Psoas muscle (tissue), 7 donors: ENCODE measurements at regions not wholly inside any gene's neighbourhood (a gene's known extent, or its start where the extent isn't known, plus 50 kb on each side); places are given as distances from the start of the nearest gene placed in this dataset.

Experiments used
- ATAC-seq, 4 donors: fragments of 200-7000 bp; cut with Tn5 transposase; one replicate each; pipeline ENCODE4 v1.9.1; 2020; ENCODE audit warnings: moderate library complexity in 3 of 4, mild to moderate bottlenecking in 2 of 4
- DNase-seq, 2 donors: peaks; one replicate each; pipeline ENCODE4 v3.0.0-alpha.2; 2020
- H3K27ac ChIP-seq: fragments of 200-600 bp; one replicate; pipeline ENCODE4 v1.8.0; 2022
- H3K27me3 ChIP-seq, 3 donors: fragments of 200-600 bp in 1 of 3; one replicate each; pipeline versions ENCODE4 v1.6.1 to v1.8.0; 2013 to 2022; ENCODE audit warnings: low read length in 2 of 3, mild to moderate bottlenecking in 2 of 3, moderate library complexity in 1 of 3; ENCODE audit not compliant: insufficient read depth in 3 of 3
- H3K36me3 ChIP-seq, 2 donors: fragments of 200-600 bp in 1 of 2; one replicate each; pipeline versions ENCODE4 v1.6.1 to v1.8.0; 2013 to 2022; ENCODE audit warnings: low read depth in 1 of 2, mild to moderate bottlenecking in 1 of 2, moderate library complexity in 1 of 2; ENCODE audit not compliant: insufficient read depth in 1 of 2
- H3K4me1 ChIP-seq: fragments of 200-600 bp; one replicate; pipeline ENCODE4 v1.8.0; 2022
- H3K4me3 ChIP-seq: fragments of 200-600 bp; one replicate; pipeline ENCODE4 v1.8.0; 2022; ENCODE audit warnings: mild to moderate bottlenecking
- H3K9me3 ChIP-seq: fragments of 200-600 bp; one replicate; pipeline ENCODE4 v1.8.0; 2022
- CTCF ChIP-seq: fragments of 200-600 bp; IDR thresholded peaks from one replicate; pipeline ENCODE4 v1.8.0; 2022; ENCODE audit warnings: antibody characterized with exemption
- WGBS, 3 donors: extraction: QIAGEN DNeasy Blood & Tissue Kit; methylation state at CpG; one replicate each; pipeline versions ENCODE4 v1.1.6 to v1.1.7; 2013; 5-methylcytosine and 5-hydroxymethylcytosine counted together
- intact Hi-C, 2 donors: fragments of 100-400 bp; cut with DNase I; formaldehyde crosslinking; loops; one replicate each; pipeline versions ENCODE4 v1.11.0 to v1.14.2; 2022
- donor health status: healthy with polysubstance abuse.
- donor health status: DM: no; HTN: no; CAD: no; lungs with moderate emphysema.
- donor health status: Bipolar disorder and iron deficiency.
- donor health status: healthy.
- donor health status: DM: yes; HTN: yes; CAD: no.
- donor health status: DM: no; HTN: no; CAD: no.
- donor health status: DM: yes; HTN: yes; CAD: no.

GRCh38 chr5:167167191-167167795, 1124.2 kb upstream of the WWC1 start:
- Histone ChIP-seq H3K4me1 (no peaks in the 10 kb centered on the region), H3K27ac (no peak overlapping the region), H3K27me3 (no peaks in the 10 kb centered on the region), H3K4me3 (no peak overlapping the region), H3K36me3 (no peaks in the 10 kb centered on the region), H3K9me3 (no peaks in the 10 kb centered on the region)
- TF ChIP-seq CTCF: no peak
- WGBS, 3 donors: 35 to 41% (median 36%) methylated on average over 8 of the region's 8 CpGs
- ATAC-seq (no peak), DNase-seq (no peak)
- intact Hi-C loops: no loop called here

GRCh38 chr5:167168971-167169370, 1122.5 kb upstream of the WWC1 start:
- no peak for ATAC-seq
- intact Hi-C loops: no loop called here
- WGBS, 3 donors: 82 to 87% (median 86%) methylated on average over 6 of the region's 6 CpGs
- no peak for TF ChIP-seq CTCF
- no peak overlapping the region for H3K4me3 ChIP-seq
- H3K27ac ChIP-seq: no peak overlapping the region
- no peaks in the 10 kb centered on the region for H3K9me3 ChIP-seq
- no peaks in the 10 kb centered on the region for H3K27me3 ChIP-seq
- DNase-seq: no peak
- H3K4me1 ChIP-seq: no peaks in the 10 kb centered on the region
- no peaks in the 10 kb centered on the region for H3K36me3 ChIP-seq

GRCh38 chr5:167171056-167171455, 1120.4 kb upstream of the WWC1 start:
- H3K9me3 ChIP-seq: no peaks in the 10 kb centered on the region
- ATAC-seq (no peak), DNase-seq (no peak)
- H3K27ac ChIP-seq: no peak overlapping the region
- WGBS, 3 donors: 53 to 61% (median 54%) methylated on average over 3 of the region's 3 CpGs
- no peak overlapping the region for H3K4me3 ChIP-seq
- no peak for TF ChIP-seq CTCF
- intact Hi-C loops: no loop called here
- H3K36me3 ChIP-seq: no peaks in the 10 kb centered on the region
- no peaks in the 10 kb centered on the region for H3K4me1 ChIP-seq
- no peaks in the 10 kb centered on the region for H3K27me3 ChIP-seq

GRCh38 chr5:167177736-167178135, 1113.7 kb upstream of the WWC1 start:
- TF ChIP-seq CTCF: no peak
- Histone ChIP-seq H3K27me3 (no peaks in the 10 kb centered on the region), H3K4me1 (no peaks in the 10 kb centered on the region), H3K36me3 (no peaks in the 10 kb centered on the region), H3K4me3 (no peak overlapping the region), H3K9me3 (no peaks in the 10 kb centered on the region), H3K27ac (no peak overlapping the region)
- 76 to 80% (median 79%) methylated on average over 4 of the region's 4 CpGs for WGBS, 3 donors
- intact Hi-C loops: no loop called here
- DNase-seq (no peak), ATAC-seq (no peak)

- intact Hi-C loops: no loop called here
- H3K27me3 ChIP-seq: no peaks in the 10 kb centered on the region
- H3K27ac ChIP-seq: no peak overlapping the region
- H3K9me3 ChIP-seq: no peaks in the 10 kb centered on the region
- 83 to 88% (median 86%) methylated on average over 7 of the region's 7 CpGs for WGBS, 3 donors
- no peaks in the 10 kb centered on the region for H3K4me1 ChIP-seq
- ATAC-seq: no peak
- DNase-seq: no peak
- no peak for TF ChIP-seq CTCF
- no peaks in the 10 kb centered on the region for H3K36me3 ChIP-seq
- no peak overlapping the region for H3K4me3 ChIP-seq
These were observed 1110.5 kb upstream of the WWC1 start for GRCh38 chr5:167180906-167181305.
